HEK293 (cell line): ENCODE measurements at regions not wholly inside any gene's neighbourhood (a gene's known extent, or its start where the extent isn't known, plus 50 kb on each side); places are given as distances from the start of the nearest gene placed in this dataset.

Experiments used
- CTCF ChIA-PET: fragments of 350-600 bp; formaldehyde crosslinking; extraction: SDS; loops from one replicate; lab custom pipeline; 2021; ENCODE audit warnings: antibody characterized with exemption; lab: Yijun Ruan, JAX
- POLR2A ChIA-PET: fragments of 300-600 bp; formaldehyde crosslinking; extraction: SDS; loops from one replicate; lab custom pipeline; 2020; ENCODE audit warnings: antibody characterized with exemption, inconsistent platforms; lab: Yijun Ruan, JAX
- H3K27ac ChIP-seq: fragments of 200-500 bp; sonication (Bioruptor generic); 2 replicates; pipeline ENCODE4 v1.5.1; 2014; ENCODE audit warnings: low read depth, low read length, control low read depth, inconsistent platforms; ENCODE audit errors: extremely low read depth
- H3K36me3 ChIP-seq, 2 experiments: fragments of 200-500 bp in 1 of 2; sonication (Bioruptor generic) in 1 of 2; 1 replicate in 1 of 2; 2 replicates in 1 of 2; pipeline ENCODE4 v1.5.1; 2014 to 2017; ENCODE audit warnings: inconsistent platforms in 2 of 2, low read length in 2 of 2; ENCODE audit not compliant: control insufficient read depth in 2 of 2, insufficient read depth in 1 of 2
- H3K4me1 ChIP-seq: fragments of 200-500 bp; sonication (Bioruptor generic); 2 replicates; pipeline ENCODE4 v1.5.1; 2014; ENCODE audit warnings: mild to moderate bottlenecking, low read length, inconsistent platforms; ENCODE audit not compliant: control insufficient read depth, insufficient read depth
- H3K4me3 ChIP-seq: 2 replicates; pipeline ENCODE4 v1.5.1; 2011; ENCODE audit warnings: low read depth, mild to moderate bottlenecking, control low read depth, low read length, moderate library complexity
- H3K9me3 ChIP-seq: fragments of 200-500 bp; sonication (Bioruptor generic); 2 replicates; pipeline ENCODE4 v1.5.1; 2014; ENCODE audit warnings: low read depth, low read length, inconsistent platforms; ENCODE audit not compliant: control insufficient read depth, insufficient read depth
- GFI1B ChIP-seq: fragments of 450-650 bp; formaldehyde crosslinking; IDR thresholded peaks from 2 replicates; pipeline ENCODE4 v1.5.1; 2016; ENCODE audit warnings: missing biosample characterization, missing genetic modification characterization
- GLI2 ChIP-seq: fragments of 450-650 bp; formaldehyde crosslinking; IDR thresholded peaks from 2 replicates; pipeline ENCODE4; 2017; ENCODE audit warnings: missing biosample characterization, missing genetic modification characterization, low read depth, borderline replicate concordance
- SCRT1 ChIP-seq: fragments of 450-650 bp; formaldehyde crosslinking; IDR thresholded peaks from 2 replicates; pipeline ENCODE4 v1.5.1; 2016; ENCODE audit warnings: missing biosample characterization, missing genetic modification characterization, borderline replicate concordance
- SP7 ChIP-seq: fragments of 450-650 bp; formaldehyde crosslinking; IDR thresholded peaks from 2 replicates; pipeline ENCODE4 v1.5.1; 2016; ENCODE audit warnings: missing biosample characterization, missing genetic modification characterization
- TRIM28 ChIP-seq: IDR thresholded peaks from 2 replicates; pipeline ENCODE4 v1.6.1; 2011; ENCODE audit warnings: low read length, control low read depth, borderline replicate concordance
- ZBTB1 ChIP-seq: fragments of 450-650 bp; formaldehyde crosslinking; IDR thresholded peaks from 2 replicates; pipeline ENCODE4 v1.5.1; 2016; ENCODE audit warnings: missing biosample characterization, missing genetic modification characterization
- ZBTB20 ChIP-seq: fragments of 450-650 bp; formaldehyde crosslinking; IDR thresholded peaks from 2 replicates; pipeline ENCODE4 v1.5.1; 2016; ENCODE audit warnings: missing biosample characterization, missing genetic modification characterization
- ZFHX2 ChIP-seq: fragments of 450-650 bp; formaldehyde crosslinking; conservative IDR thresholded peaks from 2 replicates; pipeline ENCODE4 v1.5.1; 2016; ENCODE audit warnings: missing biosample characterization, missing genetic modification characterization
- ZNF335 ChIP-seq: fragments of 450-650 bp; formaldehyde crosslinking; conservative IDR thresholded peaks from 2 replicates; pipeline ENCODE4 v1.5.1; 2016; ENCODE audit warnings: missing biosample characterization, missing genetic modification characterization
- ZNF423 ChIP-seq: fragments of 450-650 bp; formaldehyde crosslinking; IDR thresholded peaks from 2 replicates; pipeline ENCODE4 v1.5.1; 2016; ENCODE audit warnings: missing biosample characterization, missing genetic modification characterization
- ZNF549 ChIP-seq: fragments of 450-650 bp; IDR thresholded peaks from 2 replicates; pipeline ENCODE4 v1.5.1; 2018; ENCODE audit warnings: missing biosample characterization, missing genetic modification characterization, mild to moderate bottlenecking, inconsistent platforms, moderate library complexity
- ZNF600 ChIP-seq: fragments of 450-650 bp; formaldehyde crosslinking; IDR thresholded peaks from 2 replicates; pipeline ENCODE4 v1.5.1; 2016; ENCODE audit warnings: missing biosample characterization, missing genetic modification characterization
- ZNF768 ChIP-seq: fragments of 450-650 bp; formaldehyde crosslinking; IDR thresholded peaks from 2 replicates; pipeline ENCODE4 v1.5.1; 2018; ENCODE audit warnings: missing biosample characterization, mild to moderate bottlenecking, missing genetic modification characterization
- ZNF776 ChIP-seq: fragments of 450-650 bp; formaldehyde crosslinking; IDR thresholded peaks from 2 replicates; pipeline ENCODE4 v1.5.0; 2017; ENCODE audit warnings: missing biosample characterization, missing genetic modification characterization, borderline replicate concordance
- ZNF785 ChIP-seq: fragments of 450-650 bp; formaldehyde crosslinking; IDR thresholded peaks from 2 replicates; pipeline ENCODE4 v1.5.1; 2016; ENCODE audit warnings: missing biosample characterization, missing genetic modification characterization
- ZNF843 ChIP-seq: fragments of 450-650 bp; formaldehyde crosslinking; IDR thresholded peaks from 2 replicates; pipeline ENCODE4 v1.5.1; 2016; ENCODE audit warnings: missing biosample characterization, missing genetic modification characterization
- ZSCAN16 ChIP-seq: fragments of 450-650 bp; formaldehyde crosslinking; IDR thresholded peaks from 2 replicates; pipeline ENCODE4 v1.5.1; 2016; ENCODE audit warnings: missing biosample characterization, missing genetic modification characterization
- TF ChIP-seq, protein P1 (sequence below): fragments of 450-650 bp; formaldehyde crosslinking; IDR thresholded peaks from 2 replicates; pipeline ENCODE4 v1.5.1; 2017; ENCODE audit warnings: missing biosample characterization, missing genetic modification characterization
- TF ChIP-seq, protein P2 (sequence below): fragments of 450-650 bp; formaldehyde crosslinking; IDR thresholded peaks from 2 replicates; pipeline ENCODE4 v1.5.1; 2016; ENCODE audit warnings: missing biosample characterization, missing genetic modification characterization
- TF ChIP-seq, protein P3 (sequence below): fragments of 450-650 bp; formaldehyde crosslinking; IDR thresholded peaks from 2 replicates; pipeline ENCODE4 v1.5.1; 2016; ENCODE audit warnings: missing biosample characterization, missing genetic modification characterization, borderline replicate concordance
- TF ChIP-seq, protein P4 (sequence below): sonication (generic); formaldehyde crosslinking; IDR thresholded peaks from 2 replicates; pipeline ENCODE4 v1.8.1; 2022; ENCODE audit warnings: mild to moderate bottlenecking, moderate library complexity, missing genetic modification reagents

DNA sequence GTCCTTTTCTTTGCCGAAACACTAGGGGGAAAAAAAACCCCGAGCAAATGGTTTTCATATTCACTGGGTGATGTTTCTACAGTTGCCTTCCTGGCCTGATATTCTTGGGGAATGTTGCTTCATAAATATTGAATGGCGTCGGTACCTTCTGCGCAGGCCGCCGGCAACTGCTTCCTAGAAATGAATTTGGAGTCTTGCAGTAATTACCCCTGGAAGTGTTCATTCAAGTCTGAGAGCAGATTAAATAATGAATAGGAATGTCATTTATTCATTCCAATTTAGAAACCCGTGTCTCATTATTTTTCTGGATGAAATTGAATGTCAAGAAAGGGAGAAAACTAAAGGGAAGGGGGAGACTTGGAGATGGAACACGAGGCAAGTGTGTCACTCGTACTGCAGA is 179.4 kb upstream of the KCNG1 start:
- ChIA-PET POLR2A (no interaction called here), CTCF (no interaction called here)
- Histone ChIP-seq H3K27ac (no peak overlapping the region), H3K9me3 (no peaks in the 10 kb centered on the region), H3K4me1 (no peaks in the 10 kb centered on the region), H3K36me3 (no peaks in the 10 kb centered on the region), H3K4me3 (no peak overlapping the region)
- TF ChIP-seq ZNF549 (tag by site-specific recombination) (no peak), SP7 (no peak), SCRT1 (tag by site-specific recombination) (no peak), ZNF423 (no peak), ZNF776 (tag by site-specific recombination) (no peak), ZBTB1 (tag by site-specific recombination) (no peak), ZBTB20 (tag by site-specific recombination) (no peak), ZNF335 (tag by site-specific recombination) (no peak), GFI1B (tag by site-specific recombination) (no peak), ZNF785 (tag by site-specific recombination) (no peak), ZNF843 (tag by site-specific recombination) (no peak), ZSCAN16 (tag by site-specific recombination) (no peak), TRIM28 (no peak)
- TF ChIP-seq, protein P1, sequence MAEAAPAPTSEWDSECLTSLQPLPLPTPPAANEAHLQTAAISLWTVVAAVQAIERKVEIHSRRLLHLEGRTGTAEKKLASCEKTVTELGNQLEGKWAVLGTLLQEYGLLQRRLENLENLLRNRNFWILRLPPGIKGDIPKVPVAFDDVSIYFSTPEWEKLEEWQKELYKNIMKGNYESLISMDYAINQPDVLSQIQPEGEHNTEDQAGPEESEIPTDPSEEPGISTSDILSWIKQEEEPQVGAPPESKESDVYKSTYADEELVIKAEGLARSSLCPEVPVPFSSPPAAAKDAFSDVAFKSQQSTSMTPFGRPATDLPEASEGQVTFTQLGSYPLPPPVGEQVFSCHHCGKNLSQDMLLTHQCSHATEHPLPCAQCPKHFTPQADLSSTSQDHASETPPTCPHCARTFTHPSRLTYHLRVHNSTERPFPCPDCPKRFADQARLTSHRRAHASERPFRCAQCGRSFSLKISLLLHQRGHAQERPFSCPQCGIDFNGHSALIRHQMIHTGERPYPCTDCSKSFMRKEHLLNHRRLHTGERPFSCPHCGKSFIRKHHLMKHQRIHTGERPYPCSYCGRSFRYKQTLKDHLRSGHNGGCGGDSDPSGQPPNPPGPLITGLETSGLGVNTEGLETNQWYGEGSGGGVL (tag by site-specific recombination) = no peak
- TF ChIP-seq, protein P2, sequence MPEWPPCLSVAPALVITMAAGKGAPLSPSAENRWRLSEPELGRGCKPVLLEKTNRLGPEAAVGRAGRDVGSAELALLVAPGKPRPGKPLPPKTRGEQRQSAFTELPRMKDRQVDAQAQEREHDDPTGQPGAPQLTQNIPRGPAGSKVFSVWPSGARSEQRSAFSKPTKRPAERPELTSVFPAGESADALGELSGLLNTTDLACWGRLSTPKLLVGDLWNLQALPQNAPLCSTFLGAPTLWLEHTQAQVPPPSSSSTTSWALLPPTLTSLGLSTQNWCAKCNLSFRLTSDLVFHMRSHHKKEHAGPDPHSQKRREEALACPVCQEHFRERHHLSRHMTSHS (tag by site-specific recombination) = no peak
- TF ChIP-seq, protein P3, sequence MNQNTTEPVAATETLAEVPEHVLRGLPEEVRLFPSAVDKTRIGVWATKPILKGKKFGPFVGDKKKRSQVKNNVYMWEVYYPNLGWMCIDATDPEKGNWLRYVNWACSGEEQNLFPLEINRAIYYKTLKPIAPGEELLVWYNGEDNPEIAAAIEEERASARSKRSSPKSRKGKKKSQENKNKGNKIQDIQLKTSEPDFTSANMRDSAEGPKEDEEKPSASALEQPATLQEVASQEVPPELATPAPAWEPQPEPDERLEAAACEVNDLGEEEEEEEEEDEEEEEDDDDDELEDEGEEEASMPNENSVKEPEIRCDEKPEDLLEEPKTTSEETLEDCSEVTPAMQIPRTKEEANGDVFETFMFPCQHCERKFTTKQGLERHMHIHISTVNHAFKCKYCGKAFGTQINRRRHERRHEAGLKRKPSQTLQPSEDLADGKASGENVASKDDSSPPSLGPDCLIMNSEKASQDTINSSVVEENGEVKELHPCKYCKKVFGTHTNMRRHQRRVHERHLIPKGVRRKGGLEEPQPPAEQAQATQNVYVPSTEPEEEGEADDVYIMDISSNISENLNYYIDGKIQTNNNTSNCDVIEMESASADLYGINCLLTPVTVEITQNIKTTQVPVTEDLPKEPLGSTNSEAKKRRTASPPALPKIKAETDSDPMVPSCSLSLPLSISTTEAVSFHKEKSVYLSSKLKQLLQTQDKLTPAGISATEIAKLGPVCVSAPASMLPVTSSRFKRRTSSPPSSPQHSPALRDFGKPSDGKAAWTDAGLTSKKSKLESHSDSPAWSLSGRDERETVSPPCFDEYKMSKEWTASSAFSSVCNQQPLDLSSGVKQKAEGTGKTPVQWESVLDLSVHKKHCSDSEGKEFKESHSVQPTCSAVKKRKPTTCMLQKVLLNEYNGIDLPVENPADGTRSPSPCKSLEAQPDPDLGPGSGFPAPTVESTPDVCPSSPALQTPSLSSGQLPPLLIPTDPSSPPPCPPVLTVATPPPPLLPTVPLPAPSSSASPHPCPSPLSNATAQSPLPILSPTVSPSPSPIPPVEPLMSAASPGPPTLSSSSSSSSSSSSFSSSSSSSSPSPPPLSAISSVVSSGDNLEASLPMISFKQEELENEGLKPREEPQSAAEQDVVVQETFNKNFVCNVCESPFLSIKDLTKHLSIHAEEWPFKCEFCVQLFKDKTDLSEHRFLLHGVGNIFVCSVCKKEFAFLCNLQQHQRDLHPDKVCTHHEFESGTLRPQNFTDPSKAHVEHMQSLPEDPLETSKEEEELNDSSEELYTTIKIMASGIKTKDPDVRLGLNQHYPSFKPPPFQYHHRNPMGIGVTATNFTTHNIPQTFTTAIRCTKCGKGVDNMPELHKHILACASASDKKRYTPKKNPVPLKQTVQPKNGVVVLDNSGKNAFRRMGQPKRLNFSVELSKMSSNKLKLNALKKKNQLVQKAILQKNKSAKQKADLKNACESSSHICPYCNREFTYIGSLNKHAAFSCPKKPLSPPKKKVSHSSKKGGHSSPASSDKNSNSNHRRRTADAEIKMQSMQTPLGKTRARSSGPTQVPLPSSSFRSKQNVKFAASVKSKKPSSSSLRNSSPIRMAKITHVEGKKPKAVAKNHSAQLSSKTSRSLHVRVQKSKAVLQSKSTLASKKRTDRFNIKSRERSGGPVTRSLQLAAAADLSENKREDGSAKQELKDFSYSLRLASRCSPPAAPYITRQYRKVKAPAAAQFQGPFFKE (tag by site-specific recombination) = no peak
- TF ChIP-seq, protein P4, sequence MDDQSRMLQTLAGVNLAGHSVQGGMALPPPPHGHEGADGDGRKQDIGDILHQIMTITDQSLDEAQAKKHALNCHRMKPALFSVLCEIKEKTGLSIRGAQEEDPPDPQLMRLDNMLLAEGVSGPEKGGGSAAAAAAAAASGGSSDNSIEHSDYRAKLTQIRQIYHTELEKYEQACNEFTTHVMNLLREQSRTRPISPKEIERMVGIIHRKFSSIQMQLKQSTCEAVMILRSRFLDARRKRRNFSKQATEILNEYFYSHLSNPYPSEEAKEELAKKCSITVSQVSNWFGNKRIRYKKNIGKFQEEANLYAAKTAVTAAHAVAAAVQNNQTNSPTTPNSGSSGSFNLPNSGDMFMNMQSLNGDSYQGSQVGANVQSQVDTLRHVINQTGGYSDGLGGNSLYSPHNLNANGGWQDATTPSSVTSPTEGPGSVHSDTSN (CRISPR knock-in tag) = no peak

DNA sequence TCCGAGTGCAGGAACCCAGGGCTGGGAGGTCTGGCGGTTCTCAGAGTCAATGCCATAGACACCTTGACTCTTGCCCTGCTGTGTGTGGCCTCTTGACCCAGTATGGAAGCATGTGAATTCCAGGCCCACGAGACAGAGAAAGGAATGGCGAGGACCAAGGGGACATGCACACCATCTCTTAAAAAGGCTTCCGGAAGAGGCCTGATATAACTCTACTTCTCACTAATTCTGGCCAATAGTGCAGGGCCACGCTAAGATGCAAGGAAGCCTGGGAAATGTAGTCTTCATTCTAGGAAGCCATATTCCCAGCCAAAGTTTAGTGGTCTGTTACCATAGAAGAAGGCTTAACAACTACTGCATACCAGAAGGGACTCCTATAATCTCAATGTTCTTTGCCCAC is 177.0 kb upstream of the KCNG1 start:
- ChIA-PET POLR2A (no interaction called here), CTCF (no interaction called here)
- Histone ChIP-seq H3K27ac (no peak overlapping the region), H3K9me3 (no peaks in the 10 kb centered on the region), H3K4me1 (no peaks in the 10 kb centered on the region), H3K4me3 (no peak overlapping the region), H3K36me3 (no peaks in the 10 kb centered on the region)
- TF ChIP-seq ZFHX2 (no peak), ZNF600 (tag by site-specific recombination) (no peak), ZNF768 (no peak), GLI2 (tag by site-specific recombination) (no peak)
- TF ChIP-seq, protein P1 (tag by site-specific recombination) = no peak
